ENCODE measurements at regions not wholly inside any gene's neighbourhood (a gene's known extent, or its start where the extent isn't known, plus 50 kb on each side); places are given as distances from the start of the nearest gene placed in this dataset.
A peak's percentile ranks its signal among the peaks of the same experiment; 100 is the strongest.

DNA sequence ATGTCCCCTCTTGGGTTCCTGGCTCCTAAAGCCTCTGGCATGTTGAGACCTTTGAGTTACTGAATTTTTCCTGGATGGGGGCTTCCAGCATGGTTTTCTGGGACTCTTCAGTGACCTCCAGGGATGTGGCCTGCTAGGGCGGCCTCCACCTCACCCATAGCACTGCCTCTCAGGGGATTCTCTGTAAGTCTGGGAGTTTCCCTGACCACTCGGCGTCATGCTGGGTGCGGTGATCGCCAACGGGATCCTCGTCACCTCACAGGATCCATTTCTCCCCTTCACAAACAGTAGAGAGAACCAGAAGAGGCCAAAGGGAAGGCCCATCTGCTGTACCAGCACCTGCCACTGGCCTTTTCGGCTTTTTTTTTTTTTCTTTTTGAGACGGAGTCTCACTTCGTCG is 84.3 kb downstream of the NPTX2 start:
- TF ChIP-seq TAF1 (IDR thresholded peaks at IDR 0.05; ENCODE audit: borderline replicate concordance, low read depth, low read length) (no peak), POLR2AphosphoS5 (IDR thresholded peaks at IDR 0.05; ENCODE audit: low read depth, low read length) (no peak), POLR2A (IDR thresholded peaks at IDR 0.05; ENCODE audit: low read depth, low read length) (no peak)
- FAIRE-seq (peak; percentile 9), DNase-seq (ENCODE audit: insufficient read length) (no peak)

DNA sequence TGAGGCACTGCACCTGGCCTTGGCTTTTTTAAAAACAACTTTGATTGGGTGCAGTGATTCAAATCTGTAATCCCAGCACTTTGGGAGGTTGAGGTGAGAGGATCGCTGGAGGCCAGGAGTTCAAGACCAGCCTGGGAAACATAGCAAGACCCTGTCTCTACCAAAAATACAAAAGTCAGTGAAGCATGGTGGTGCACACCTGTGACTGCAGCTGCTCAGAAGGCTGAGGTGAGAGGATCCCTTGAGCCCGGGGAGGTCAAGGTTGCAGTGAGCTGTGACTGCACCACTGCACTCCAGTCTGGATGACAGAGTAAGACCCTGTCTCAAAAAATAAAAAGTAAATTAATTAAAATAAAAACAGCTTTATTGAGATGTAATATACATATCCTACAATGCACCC is 84.9 kb downstream of the NPTX2 start:
- FAIRE-seq (no peak), DNase-seq (ENCODE audit: insufficient read length) (no peak)
- TF ChIP-seq POLR2A (IDR thresholded peaks at IDR 0.05; ENCODE audit: low read depth, low read length) (no peak), TAF1 (IDR thresholded peaks at IDR 0.05; ENCODE audit: borderline replicate concordance, low read depth, low read length) (no peak), POLR2AphosphoS5 (IDR thresholded peaks at IDR 0.05; ENCODE audit: low read depth, low read length) (no peak)

DNA sequence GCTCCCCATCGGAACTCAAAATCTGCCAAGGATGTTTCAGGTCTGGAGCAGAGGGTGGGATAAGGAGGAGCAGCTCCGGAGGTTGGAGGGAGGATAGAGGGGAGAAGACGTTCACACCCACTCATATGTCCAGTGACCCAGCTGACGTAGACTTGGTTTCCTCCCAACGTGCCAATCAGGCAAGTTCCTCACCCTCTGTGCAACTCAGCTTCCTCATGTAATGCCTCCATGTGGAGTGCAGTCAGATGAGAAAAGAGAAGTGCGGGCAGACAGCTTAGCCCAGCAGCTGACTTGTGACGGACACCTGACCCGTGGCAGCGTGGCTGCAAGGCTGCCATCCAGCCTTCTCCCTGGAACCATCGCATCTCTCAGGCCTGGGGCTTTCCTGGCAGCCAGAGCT is 86.8 kb downstream of the NPTX2 start:
- DNase-seq (ENCODE audit: insufficient read length) (no peak), FAIRE-seq (peak; percentile 44)
- TF ChIP-seq POLR2A (IDR thresholded peaks at IDR 0.05; ENCODE audit: low read depth, low read length), result no peak
- TF ChIP-seq POLR2AphosphoS5 (IDR thresholded peaks at IDR 0.05; ENCODE audit: low read depth, low read length), result no peak
- TF ChIP-seq TAF1 (IDR thresholded peaks at IDR 0.05; ENCODE audit: borderline replicate concordance, low read depth, low read length), result no peak

DNA sequence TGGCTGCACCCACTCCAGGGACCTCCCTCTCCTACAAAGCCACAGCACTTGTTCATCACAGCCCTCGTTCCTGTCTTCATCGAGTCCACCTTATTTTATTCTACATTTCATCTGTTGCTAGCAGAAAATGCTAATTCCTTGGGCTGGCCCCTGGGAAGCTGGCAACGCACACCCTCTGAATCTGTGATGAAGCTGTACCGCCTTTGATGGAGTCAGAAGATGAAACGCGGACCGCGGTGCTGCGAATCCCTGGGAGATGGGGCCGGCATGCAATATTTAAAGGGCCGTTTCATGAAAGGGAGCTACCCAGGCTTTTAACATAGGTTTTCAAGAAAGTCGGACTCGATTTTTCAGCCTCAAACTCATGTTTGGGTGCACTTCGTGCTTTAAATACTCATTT is 88.5 kb downstream of the NPTX2 start:
- FAIRE-seq (no peak), DNase-seq (ENCODE audit: insufficient read length) (no peak)
- TF ChIP-seq TAF1 (IDR thresholded peaks at IDR 0.05; ENCODE audit: borderline replicate concordance, low read depth, low read length), result no peak
- TF ChIP-seq POLR2AphosphoS5 (IDR thresholded peaks at IDR 0.05; ENCODE audit: low read depth, low read length), result no peak
- TF ChIP-seq POLR2A (IDR thresholded peaks at IDR 0.05; ENCODE audit: low read depth, low read length), result no peak

DNA sequence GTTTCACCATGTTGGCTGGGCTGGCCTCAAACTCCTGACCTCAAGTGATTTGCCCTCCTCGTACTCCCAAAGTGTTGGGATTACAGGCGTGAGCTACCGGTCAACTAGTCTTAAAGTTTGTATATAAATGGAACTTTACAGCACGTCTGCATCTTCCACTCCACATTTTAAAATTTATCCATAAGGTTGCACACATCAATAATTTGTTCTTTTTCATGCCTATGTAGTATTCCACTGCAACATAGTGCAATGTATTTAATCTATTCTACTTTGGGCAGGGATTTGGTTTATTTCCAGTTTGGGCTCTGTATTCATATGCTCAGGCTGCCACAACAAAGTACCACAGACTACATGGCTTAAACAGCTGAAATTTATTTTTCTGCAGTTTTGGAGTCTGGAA is 90.0 kb downstream of the NPTX2 start:
- no peak for DNase-seq (ENCODE audit: insufficient read length)
- no peak for FAIRE-seq
- TF ChIP-seq POLR2AphosphoS5 (IDR thresholded peaks at IDR 0.05; ENCODE audit: low read depth, low read length) (no peak), POLR2A (IDR thresholded peaks at IDR 0.05; ENCODE audit: low read depth, low read length) (no peak), TAF1 (IDR thresholded peaks at IDR 0.05; ENCODE audit: borderline replicate concordance, low read depth, low read length) (no peak)

DNA sequence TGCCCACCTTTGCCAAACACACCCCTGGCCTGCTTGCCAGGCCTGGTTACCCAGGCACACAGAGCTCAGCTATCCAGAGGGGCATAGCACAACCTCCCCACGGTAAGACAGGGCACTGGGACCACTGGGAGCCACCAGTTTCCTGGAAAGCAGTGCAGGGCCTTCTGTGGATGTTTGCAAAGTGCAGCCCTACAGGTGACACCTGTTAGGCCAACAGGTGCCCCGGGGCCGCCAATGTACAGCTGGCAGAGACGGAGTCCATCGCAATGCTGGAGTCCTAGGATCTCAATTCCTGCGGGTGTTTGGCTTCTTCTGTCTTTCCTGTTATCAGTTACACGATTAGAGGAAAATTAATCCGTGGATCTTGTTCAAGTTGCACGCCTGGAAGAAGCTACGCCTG is 94.9 kb downstream of the NPTX2 start:
- TF ChIP-seq POLR2A (IDR thresholded peaks at IDR 0.05; ENCODE audit: low read depth, low read length), result no peak
- FAIRE-seq (no peak), DNase-seq (ENCODE audit: insufficient read length) (no peak)

DNA sequence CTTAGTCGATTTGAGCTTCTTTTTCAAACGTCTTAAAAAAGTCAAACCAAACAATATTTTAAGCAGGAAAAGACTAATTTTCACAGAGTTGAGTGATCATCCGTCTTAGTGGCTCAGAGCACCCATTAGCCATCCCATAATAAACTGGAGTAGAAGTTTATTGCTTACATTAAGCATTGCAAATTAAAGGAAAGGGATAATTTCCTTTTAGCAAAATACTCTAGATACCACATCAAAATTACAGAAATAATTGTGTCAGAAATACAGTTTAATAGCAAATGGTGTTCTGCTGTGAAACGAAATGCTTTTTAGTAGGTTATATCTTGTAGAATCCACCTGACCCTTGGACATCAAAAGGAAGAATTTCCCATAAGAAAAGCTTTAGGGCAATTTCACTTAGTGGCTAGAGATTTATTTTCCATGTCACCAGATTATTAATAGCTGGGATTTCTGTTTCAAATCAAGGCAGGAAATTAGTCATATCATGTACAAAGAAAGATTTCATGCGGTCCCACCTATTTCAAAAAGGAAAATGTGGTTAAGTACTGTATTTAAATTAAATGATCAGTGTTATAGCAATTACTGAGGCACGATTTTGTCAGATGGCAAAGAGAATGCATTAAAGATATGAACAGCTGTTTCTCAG is 96.2 kb downstream of the NPTX2 start:
- TF ChIP-seq POLR2AphosphoS5 (IDR thresholded peaks at IDR 0.05; ENCODE audit: low read depth, low read length), result no peak
- no peak for DNase-seq (ENCODE audit: insufficient read length)
- FAIRE-seq, result no peak

DNA sequence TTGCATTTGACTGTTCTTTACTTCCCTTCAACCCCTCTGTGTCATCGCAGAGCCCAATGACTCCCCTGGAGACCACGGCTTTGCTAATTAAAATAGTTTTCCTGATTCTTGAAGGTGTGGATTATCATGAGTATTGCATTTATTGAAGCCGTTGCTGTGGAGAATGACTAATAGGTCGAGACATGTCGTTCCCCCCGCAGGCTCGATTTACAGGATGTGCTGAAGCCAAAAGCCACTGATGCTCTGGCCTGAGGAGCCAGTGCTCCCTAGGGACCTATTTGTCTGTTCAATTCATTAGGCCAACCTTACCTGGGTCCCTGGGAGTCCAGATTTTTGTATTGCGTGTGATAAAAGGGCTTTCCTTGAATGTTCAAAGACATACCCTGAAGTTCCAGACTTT is 102.3 kb downstream of the NPTX2 start:
- FAIRE-seq (no peak), DNase-seq (ENCODE audit: insufficient read length) (no peak)
- TF ChIP-seq POLR2AphosphoS5 (IDR thresholded peaks at IDR 0.05; ENCODE audit: low read depth, low read length), result no peak
- no peak for TF ChIP-seq TAF1 (IDR thresholded peaks at IDR 0.05; ENCODE audit: borderline replicate concordance, low read depth, low read length)
- no peak for TF ChIP-seq POLR2A (IDR thresholded peaks at IDR 0.05; ENCODE audit: low read depth, low read length)

DNA sequence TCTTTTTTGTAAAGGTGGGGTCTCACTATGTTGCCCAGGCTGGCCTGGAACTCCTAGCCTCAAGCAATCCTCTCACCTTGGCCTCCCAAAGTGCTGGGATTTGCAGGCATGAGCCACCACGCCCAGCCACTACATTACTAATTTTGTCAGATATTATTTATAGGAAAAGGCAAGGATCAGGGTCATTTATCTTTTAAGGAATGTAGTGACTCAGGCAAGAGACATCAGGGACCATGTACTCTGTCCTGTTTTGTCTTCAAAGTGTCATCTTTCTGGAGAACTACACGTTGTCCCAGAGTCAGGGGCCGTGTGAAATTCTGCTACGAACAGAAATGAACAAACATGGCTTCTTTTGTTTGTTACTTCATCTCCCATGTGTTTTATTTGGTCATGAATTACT is 105.3 kb downstream of the NPTX2 start:
- DNase-seq (ENCODE audit: insufficient read length) (no peak), FAIRE-seq (no peak)
- TF ChIP-seq POLR2A (IDR thresholded peaks at IDR 0.05; ENCODE audit: low read depth, low read length), result no peak
- no peak for TF ChIP-seq POLR2AphosphoS5 (IDR thresholded peaks at IDR 0.05; ENCODE audit: low read depth, low read length)
- no peak for TF ChIP-seq TAF1 (IDR thresholded peaks at IDR 0.05; ENCODE audit: borderline replicate concordance, low read depth, low read length)

DNA sequence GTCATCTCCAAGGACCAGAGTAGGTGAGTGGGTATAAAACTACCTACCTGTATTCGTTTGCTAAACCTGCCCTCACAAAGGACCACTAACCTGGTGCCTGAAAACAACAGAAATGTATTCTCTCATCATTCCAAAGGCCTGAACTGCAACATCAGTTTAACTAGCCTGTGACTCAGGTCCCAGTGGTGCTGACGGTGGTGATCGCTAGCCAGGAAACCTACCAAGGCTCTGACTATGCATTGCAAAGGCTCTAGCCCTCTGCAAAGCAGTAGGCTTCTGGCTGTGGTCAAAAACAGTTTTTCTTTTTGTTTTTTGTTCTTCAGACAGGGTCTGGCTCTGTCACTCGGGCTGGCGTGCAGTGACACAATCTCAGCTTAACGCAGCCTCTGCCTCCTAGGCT is 107.5 kb downstream of the NPTX2 start:
- FAIRE-seq (no peak), DNase-seq (ENCODE audit: insufficient read length) (no peak)
- no peak for TF ChIP-seq POLR2AphosphoS5 (IDR thresholded peaks at IDR 0.05; ENCODE audit: low read depth, low read length)
- TF ChIP-seq TAF1 (IDR thresholded peaks at IDR 0.05; ENCODE audit: borderline replicate concordance, low read depth, low read length), result no peak
- no peak for TF ChIP-seq POLR2A (IDR thresholded peaks at IDR 0.05; ENCODE audit: low read depth, low read length)

DNA sequence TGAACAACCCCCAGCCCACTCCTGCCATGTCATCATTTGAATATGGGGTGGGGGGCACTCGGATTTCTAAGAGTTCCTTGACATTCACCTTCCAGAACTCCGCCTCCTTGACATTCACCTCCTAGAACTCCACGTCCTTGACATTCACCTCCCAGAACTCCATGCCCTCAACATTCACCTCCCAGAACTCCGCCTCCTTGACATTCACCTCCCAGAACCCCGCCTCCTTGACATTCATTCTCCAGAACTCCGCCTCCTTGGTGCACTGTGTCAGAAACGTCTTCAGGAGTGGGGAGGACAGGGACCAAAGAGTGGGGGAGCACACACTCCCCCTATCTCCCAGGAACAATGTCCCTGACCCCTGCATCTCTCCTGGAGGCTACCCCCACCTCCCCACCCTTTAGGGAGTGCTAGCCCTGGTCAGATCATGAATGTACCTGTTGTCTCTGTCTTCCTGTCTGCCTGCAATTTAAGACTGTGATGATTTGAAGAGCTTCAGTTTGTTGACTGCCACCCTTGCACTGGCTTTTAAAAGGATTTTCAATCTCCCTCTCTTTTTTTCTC is 110.1 kb downstream of the NPTX2 start:
- no peak for FAIRE-seq
- TF ChIP-seq TAF1 (IDR thresholded peaks at IDR 0.05; ENCODE audit: borderline replicate concordance, low read depth, low read length) (no peak), POLR2AphosphoS5 (IDR thresholded peaks at IDR 0.05; ENCODE audit: low read depth, low read length) (no peak), POLR2A (IDR thresholded peaks at IDR 0.05; ENCODE audit: low read depth, low read length) (no peak)
- no peak for DNase-seq (ENCODE audit: insufficient read length)

DNA sequence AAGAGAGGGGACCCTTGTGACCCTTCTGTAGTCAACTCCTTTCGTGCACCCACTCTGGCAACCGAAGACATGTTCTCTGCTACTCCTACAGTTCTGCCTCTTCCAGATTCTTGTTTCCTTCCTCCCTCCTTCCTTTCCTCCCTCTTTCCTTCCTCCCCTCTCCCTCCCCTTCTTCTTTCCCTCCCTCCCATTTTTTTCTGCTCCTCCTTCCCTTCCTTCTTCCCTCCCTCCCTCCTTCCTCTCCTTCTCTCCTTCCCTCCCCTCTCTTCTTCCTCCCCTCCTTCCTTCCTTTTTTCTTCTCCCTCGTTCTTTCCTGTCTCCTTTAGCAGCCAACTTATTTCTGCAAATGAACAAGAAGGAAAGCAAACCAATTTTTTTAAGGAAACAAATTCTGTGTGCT is 111.5 kb downstream of the NPTX2 start:
- FAIRE-seq (no peak), DNase-seq (ENCODE audit: insufficient read length) (no peak)
- TF ChIP-seq TAF1 (IDR thresholded peaks at IDR 0.05; ENCODE audit: borderline replicate concordance, low read depth, low read length) (no peak), POLR2AphosphoS5 (IDR thresholded peaks at IDR 0.05; ENCODE audit: low read depth, low read length) (no peak), POLR2A (IDR thresholded peaks at IDR 0.05; ENCODE audit: low read depth, low read length) (no peak)

DNA sequence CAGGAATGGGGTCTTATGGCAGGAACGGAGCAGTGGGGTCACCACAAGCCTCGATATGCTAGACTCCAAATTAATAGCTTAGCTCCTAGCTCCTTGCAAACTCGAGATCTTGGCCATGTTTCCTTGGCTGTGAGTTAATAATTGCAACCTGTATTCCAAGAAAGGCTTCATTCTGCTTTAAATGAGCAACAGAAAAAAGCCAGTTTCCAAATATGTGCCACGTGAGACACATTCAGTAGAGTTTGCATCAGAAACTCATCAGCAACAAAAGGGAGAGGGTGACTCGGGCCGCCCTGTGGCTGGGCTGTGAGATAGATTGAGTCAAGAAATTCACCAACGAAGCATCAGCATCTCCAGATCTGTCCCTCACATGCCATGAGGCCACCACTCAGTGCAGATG is 112.0 kb downstream of the NPTX2 start:
- DNase-seq (ENCODE audit: insufficient read length) (no peak), FAIRE-seq (no peak)
- TF ChIP-seq POLR2AphosphoS5 (IDR thresholded peaks at IDR 0.05; ENCODE audit: low read depth, low read length), result no peak
- TF ChIP-seq TAF1 (IDR thresholded peaks at IDR 0.05; ENCODE audit: borderline replicate concordance, low read depth, low read length), result no peak
- TF ChIP-seq POLR2A (IDR thresholded peaks at IDR 0.05; ENCODE audit: low read depth, low read length), result no peak
